GM23338 (cell line): ENCODE measurements at regions not wholly inside any gene's neighbourhood (a gene's known extent, or its start where the extent isn't known, plus 50 kb on each side); places are given as distances from the start of the nearest gene placed in this dataset.
A peak's percentile ranks its signal among the peaks of the same experiment; 100 is the strongest.

Source experiments
- ATAC-seq: fragments of 200-7000 bp; cut with Tn5 transposase; 3 replicates; pipeline ENCODE4 v1.9.1; 2020
- DNase-seq: peaks from one replicate; pipeline ENCODE4 v3.0.0-alpha.2; 2015; ENCODE audit warnings: low spot score
- H2AFZ ChIP-seq: fragments of 200-600 bp; sonication (generic); 2 replicates; pipeline ENCODE4 v1.8.0; 2016; ENCODE audit warnings: antibody characterized with exemption, mild to moderate bottlenecking, moderate library complexity
- H3F3A ChIP-seq: fragments of 200-600 bp; sonication (generic); replicated peaks from 2 replicates; pipeline ENCODE4 v1.8.0; 2017; ENCODE audit warnings: antibody characterized with exemption, mixed run types, low read depth
- H3K27ac ChIP-seq: fragments of 200-600 bp; sonication (generic); 2 replicates; pipeline ENCODE4 v1.6.1; 2016; ENCODE audit warnings: low read depth
- H3K27me3 ChIP-seq: fragments of 200-600 bp; sonication (generic); 2 replicates; pipeline ENCODE4 v1.8.0; 2016; ENCODE audit warnings: mild to moderate bottlenecking, mixed run types, moderate library complexity; ENCODE audit not compliant: insufficient read depth
- H3K36me3 ChIP-seq: fragments of 200-600 bp; sonication (generic); 2 replicates; pipeline ENCODE4 v1.8.0; 2016; ENCODE audit warnings: mild to moderate bottlenecking; ENCODE audit not compliant: insufficient read depth
- H3K4me1 ChIP-seq: fragments of 200-600 bp; sonication (generic); 2 replicates; pipeline ENCODE4 v1.8.0; 2016; ENCODE audit warnings: mild to moderate bottlenecking, moderate library complexity; ENCODE audit not compliant: insufficient read depth
- H3K4me2 ChIP-seq: fragments of 200-600 bp; sonication (generic); 2 replicates; pipeline ENCODE4 v1.7.1; 2017; ENCODE audit warnings: mixed run types
- H3K4me3 ChIP-seq: fragments of 200-600 bp; sonication (generic); 2 replicates; pipeline ENCODE4 v1.6.1; 2016; ENCODE audit warnings: mixed run types
- H3K79me2 ChIP-seq: fragments of 200-600 bp; sonication (generic); replicated peaks from 2 replicates; pipeline ENCODE4 v1.8.0; 2017; ENCODE audit warnings: mild to moderate bottlenecking; ENCODE audit not compliant: insufficient read depth
- H3K9me2 ChIP-seq: fragments of 200-600 bp; sonication (generic); 2 replicates; pipeline ENCODE4 v1.8.0; 2017; ENCODE audit not compliant: insufficient read depth
- H4K20me1 ChIP-seq: fragments of 200-600 bp; sonication (generic); replicated peaks from 2 replicates; pipeline ENCODE4 v1.8.0; 2017; ENCODE audit warnings: mild to moderate bottlenecking; ENCODE audit not compliant: insufficient read depth
- H3K27ac Mint-ChIP-seq: 2 replicates; pipeline ENCODE4 v1.8.0; 2020; ENCODE audit warnings: inconsistent platforms, mild to moderate bottlenecking, moderate library complexity, mixed read lengths
- H3K27me3 Mint-ChIP-seq: 3 replicates; pipeline ENCODE4 v1.8.0; 2022; ENCODE audit warnings: low read depth, mild to moderate bottlenecking, moderate library complexity, mixed read lengths, inconsistent platforms; ENCODE audit not compliant: insufficient read depth, poor library complexity
- H3K36me3 Mint-ChIP-seq: 3 replicates; pipeline ENCODE4 v1.8.0; 2021; ENCODE audit warnings: low read depth, mild to moderate bottlenecking, inconsistent platforms, moderate library complexity, mixed read lengths
- H3K4me1 Mint-ChIP-seq: 3 replicates; pipeline ENCODE4 v1.8.0; 2020; ENCODE audit warnings: mild to moderate bottlenecking, inconsistent platforms, mixed read lengths
- H3K4me3 Mint-ChIP-seq: 3 replicates; pipeline ENCODE4 v1.8.0; 2021; ENCODE audit warnings: moderate library complexity, mild to moderate bottlenecking, inconsistent platforms, mixed read lengths
- H3K9me3 Mint-ChIP-seq: 3 replicates; pipeline ENCODE4 v1.8.0; 2020; ENCODE audit warnings: moderate library complexity, mild to moderate bottlenecking, inconsistent platforms, mixed read lengths
- CREB1 ChIP-seq: fragments of 250-450 bp; sonication (Bioruptor Pico); IDR thresholded peaks from 2 replicates; pipeline ENCODE4 v1.5.0; 2020; ENCODE audit warnings: low read depth, mild to moderate bottlenecking, moderate library complexity
- EZH2 ChIP-seq: fragments of 200-600 bp; sonication (generic); IDR thresholded peaks from one replicate; pipeline ENCODE4 v1.8.0; 2017; ENCODE audit warnings: antibody characterized with exemption, mild to moderate bottlenecking, low read depth; ENCODE audit not compliant: unreplicated experiment
- NANOG ChIP-seq: IDR thresholded peaks from 2 replicates; pipeline ENCODE4 v1.6.1; 2016; ENCODE audit warnings: antibody characterized with exemption, borderline replicate concordance
- POLR2AphosphoS5 ChIP-seq: IDR thresholded peaks from 2 replicates; pipeline ENCODE4 v1.6.1; 2016; ENCODE audit warnings: antibody characterized with exemption, low read depth
- STAT1 ChIP-seq: IDR thresholded peaks from one replicate; pipeline ENCODE4 v1.6.1; 2016; ENCODE audit warnings: antibody characterized with exemption; ENCODE audit not compliant: unreplicated experiment
- ZNF114 ChIP-seq: fragments of 250-450 bp; sonication (Bioruptor Pico); IDR thresholded peaks from 2 replicates; pipeline ENCODE4 v1.5.0; 2020; ENCODE audit warnings: mild to moderate bottlenecking, moderate library complexity
- ZNF331 ChIP-seq: fragments of 250-450 bp; sonication (Bioruptor Pico); IDR thresholded peaks from 2 replicates; pipeline ENCODE4 v1.5.0; 2020; ENCODE audit warnings: low read depth, mild to moderate bottlenecking, moderate library complexity
- TF ChIP-seq, protein P1 (sequence below): fragments of 250-450 bp; sonication (Bioruptor Pico); IDR thresholded peaks from 2 replicates; pipeline ENCODE4 v1.5.0; 2020; ENCODE audit warnings: mild to moderate bottlenecking, moderate library complexity

DNA sequence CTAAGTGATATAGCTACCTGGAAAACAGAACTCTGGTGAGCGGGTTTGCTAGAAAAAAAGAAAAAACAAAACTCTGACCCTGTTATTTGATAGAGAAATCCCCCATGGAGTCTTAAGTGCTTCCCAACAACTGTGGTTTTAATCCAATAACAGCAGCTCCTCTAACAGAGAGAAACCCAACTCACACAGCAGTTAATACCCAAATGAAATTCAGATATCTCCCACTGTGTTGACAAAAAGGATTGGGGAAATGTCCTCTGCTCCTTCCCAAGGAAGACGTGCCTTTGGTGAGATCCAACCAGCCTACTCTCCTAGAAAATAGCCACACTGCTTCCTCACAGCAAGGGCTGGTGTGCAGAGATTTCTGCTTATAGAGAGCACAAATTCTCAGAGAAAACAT is 200.4 kb upstream of the FBXL4 start:
- H3K4me1 ChIP-seq, result no peaks in the 10 kb centered on the region

More for the DNA sequence above, 200.4 kb upstream of the FBXL4 start:
- H2AFZ ChIP-seq, result peak overlapping the region; percentile 77
- no peaks in the 10 kb centered on the region for H3K36me3 ChIP-seq
- Mint-ChIP-seq H3K27me3 (no peaks in the 10 kb centered on the region), H3K4me3 (no peak overlapping the region), H3K27ac (no peak overlapping the region), H3K9me3 (no peaks in the 10 kb centered on the region), H3K4me1 (peaks cover 13% of the 10 kb centered on the region), H3K36me3 (no peaks in the 10 kb centered on the region)
- H3F3A ChIP-seq, result no peaks in the 10 kb centered on the region
- DNase-seq (no peak), ATAC-seq (no peak)
- no peak overlapping the region for H3K4me3 ChIP-seq
- no peak for TF ChIP-seq NANOG
- TF ChIP-seq ZNF331 (CRISPR knock-in tag), result no peak
- TF ChIP-seq ZNF114, result no peak
- no peak for TF ChIP-seq STAT1
- TF ChIP-seq POLR2AphosphoS5, result no peak
- TF ChIP-seq EZH2, result no peak
- TF ChIP-seq, protein P1, sequence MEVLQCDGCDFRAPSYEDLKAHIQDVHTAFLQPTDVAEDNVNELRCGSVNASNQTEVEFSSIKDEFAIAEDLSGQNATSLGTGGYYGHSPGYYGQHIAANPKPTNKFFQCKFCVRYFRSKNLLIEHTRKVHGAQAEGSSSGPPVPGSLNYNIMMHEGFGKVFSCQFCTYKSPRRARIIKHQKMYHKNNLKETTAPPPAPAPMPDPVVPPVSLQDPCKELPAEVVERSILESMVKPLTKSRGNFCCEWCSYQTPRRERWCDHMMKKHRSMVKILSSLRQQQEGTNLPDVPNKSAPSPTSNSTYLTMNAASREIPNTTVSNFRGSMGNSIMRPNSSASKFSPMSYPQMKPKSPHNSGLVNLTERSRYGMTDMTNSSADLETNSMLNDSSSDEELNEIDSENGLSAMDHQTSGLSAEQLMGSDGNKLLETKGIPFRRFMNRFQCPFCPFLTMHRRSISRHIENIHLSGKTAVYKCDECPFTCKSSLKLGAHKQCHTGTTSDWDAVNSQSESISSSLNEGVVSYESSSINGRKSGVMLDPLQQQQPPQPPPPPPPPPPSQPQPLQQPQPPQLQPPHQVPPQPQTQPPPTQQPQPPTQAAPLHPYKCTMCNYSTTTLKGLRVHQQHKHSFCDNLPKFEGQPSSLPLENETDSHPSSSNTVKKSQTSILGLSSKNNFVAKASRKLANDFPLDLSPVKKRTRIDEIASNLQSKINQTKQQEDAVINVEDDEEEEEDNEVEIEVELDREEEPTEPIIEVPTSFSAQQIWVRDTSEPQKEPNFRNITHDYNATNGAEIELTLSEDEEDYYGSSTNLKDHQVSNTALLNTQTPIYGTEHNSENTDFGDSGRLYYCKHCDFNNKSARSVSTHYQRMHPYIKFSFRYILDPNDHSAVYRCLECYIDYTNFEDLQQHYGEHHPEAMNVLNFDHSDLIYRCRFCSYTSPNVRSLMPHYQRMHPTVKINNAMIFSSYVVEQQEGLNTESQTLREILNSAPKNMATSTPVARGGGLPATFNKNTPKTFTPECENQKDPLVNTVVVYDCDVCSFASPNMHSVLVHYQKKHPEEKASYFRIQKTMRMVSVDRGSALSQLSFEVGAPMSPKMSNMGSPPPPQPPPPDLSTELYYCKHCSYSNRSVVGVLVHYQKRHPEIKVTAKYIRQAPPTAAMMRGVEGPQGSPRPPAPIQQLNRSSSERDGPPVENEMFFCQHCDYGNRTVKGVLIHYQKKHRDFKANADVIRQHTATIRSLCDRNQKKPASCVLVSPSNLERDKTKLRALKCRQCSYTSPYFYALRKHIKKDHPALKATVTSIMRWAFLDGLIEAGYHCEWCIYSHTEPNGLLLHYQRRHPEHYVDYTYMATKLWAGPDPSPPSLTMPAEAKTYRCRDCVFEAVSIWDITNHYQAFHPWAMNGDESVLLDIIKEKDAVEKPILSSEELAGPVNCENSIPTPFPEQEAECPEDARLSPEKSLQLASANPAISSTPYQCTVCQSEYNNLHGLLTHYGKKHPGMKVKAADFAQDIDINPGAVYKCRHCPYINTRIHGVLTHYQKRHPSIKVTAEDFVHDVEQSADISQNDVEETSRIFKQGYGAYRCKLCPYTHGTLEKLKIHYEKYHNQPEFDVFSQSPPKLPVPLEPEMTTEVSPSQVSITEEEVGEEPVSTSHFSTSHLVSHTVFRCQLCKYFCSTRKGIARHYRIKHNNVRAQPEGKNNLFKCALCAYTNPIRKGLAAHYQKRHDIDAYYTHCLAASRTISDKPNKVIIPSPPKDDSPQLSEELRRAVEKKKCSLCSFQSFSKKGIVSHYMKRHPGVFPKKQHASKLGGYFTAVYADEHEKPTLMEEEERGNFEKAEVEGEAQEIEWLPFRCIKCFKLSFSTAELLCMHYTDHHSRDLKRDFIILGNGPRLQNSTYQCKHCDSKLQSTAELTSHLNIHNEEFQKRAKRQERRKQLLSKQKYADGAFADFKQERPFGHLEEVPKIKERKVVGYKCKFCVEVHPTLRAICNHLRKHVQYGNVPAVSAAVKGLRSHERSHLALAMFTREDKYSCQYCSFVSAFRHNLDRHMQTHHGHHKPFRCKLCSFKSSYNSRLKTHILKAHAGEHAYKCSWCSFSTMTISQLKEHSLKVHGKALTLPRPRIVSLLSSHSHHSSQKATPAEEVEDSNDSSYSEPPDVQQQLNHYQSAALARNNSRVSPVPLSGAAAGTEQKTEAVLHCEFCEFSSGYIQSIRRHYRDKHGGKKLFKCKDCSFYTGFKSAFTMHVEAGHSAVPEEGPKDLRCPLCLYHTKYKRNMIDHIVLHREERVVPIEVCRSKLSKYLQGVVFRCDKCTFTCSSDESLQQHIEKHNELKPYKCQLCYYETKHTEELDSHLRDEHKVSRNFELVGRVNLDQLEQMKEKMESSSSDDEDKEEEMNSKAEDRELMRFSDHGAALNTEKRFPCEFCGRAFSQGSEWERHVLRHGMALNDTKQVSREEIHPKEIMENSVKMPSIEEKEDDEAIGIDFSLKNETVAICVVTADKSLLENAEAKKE, result peak; percentile 19; the same call in 1 of the 2 replicates
- no peak for TF ChIP-seq CREB1 (CRISPR knock-in tag)
- 0 out of 2 replicates have a peak, but pooled peaks cover 2% of the 10 kb centered on the region for H3K9me2 ChIP-seq
- H3K4me2 ChIP-seq, result no peak overlapping the region
- H4K20me1 ChIP-seq, result no peaks in the 10 kb centered on the region
- H3K79me2 ChIP-seq, result no peaks in the 10 kb centered on the region
- no peaks in the 10 kb centered on the region for H3K27me3 ChIP-seq
- H3K27ac ChIP-seq, result no peak overlapping the region
